HUES48 (cell line): ENCODE measurements at regions not wholly inside any gene's neighbourhood (a gene's known extent, or its start where the extent isn't known, plus 50 kb on each side); places are given as distances from the start of the nearest gene placed in this dataset.

Source experiments
- H3K27ac ChIP-seq: one replicate; pipeline ENCODE4 v1.7.0; 2013; ENCODE audit warnings: low read depth, low read length, inconsistent platforms
- H3K27me3 ChIP-seq: 2 replicates; pipeline ENCODE4 v1.6.1; 2013; ENCODE audit warnings: mild to moderate bottlenecking, low read length; ENCODE audit not compliant: control insufficient read depth, insufficient read depth
- H3K36me3 ChIP-seq: 2 replicates; pipeline ENCODE4 v1.6.1; 2013; ENCODE audit warnings: low read length; ENCODE audit not compliant: control insufficient read depth, insufficient read depth
- H3K4me1 ChIP-seq: 2 replicates; pipeline ENCODE4 v1.6.1; 2013; ENCODE audit warnings: mild to moderate bottlenecking, low read length; ENCODE audit not compliant: control insufficient read depth, insufficient read depth
- H3K4me3 ChIP-seq: 2 replicates; pipeline ENCODE4 v1.5.1; 2013; ENCODE audit warnings: mild to moderate bottlenecking, low read depth, low read length
- H3K9ac ChIP-seq: 2 replicates; pipeline ENCODE4 v1.6.1; 2013; ENCODE audit warnings: mild to moderate bottlenecking, low read depth, low read length, moderate library complexity
- H3K9me3 ChIP-seq: 2 replicates; pipeline ENCODE4 v1.6.1; 2013; ENCODE audit warnings: low read length; ENCODE audit not compliant: control insufficient read depth, insufficient read depth

DNA sequence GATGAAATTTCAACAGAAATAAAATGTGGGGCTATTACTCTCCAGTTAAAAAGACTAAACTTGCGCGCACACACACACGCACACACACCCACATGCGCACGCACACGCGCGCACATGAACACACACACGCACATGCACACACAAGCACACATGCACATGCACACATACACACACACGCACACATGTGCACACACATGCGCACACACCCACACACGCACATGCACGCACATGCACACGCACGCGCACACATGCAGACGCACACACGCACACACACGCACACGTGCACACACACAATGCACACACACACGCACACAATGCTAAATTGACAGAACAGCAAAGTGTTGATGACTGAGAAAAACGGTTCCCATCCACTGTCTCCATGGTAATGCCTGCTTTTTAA lies 754.1 kb downstream of the CBLN4 start:
- no peak overlapping the region for H3K4me3 ChIP-seq
- H3K27ac ChIP-seq = no peak overlapping the region
- no peaks in the 10 kb centered on the region for H3K4me1 ChIP-seq
- no peak overlapping the region for H3K9ac ChIP-seq
- H3K36me3 ChIP-seq = no peaks in the 10 kb centered on the region
- H3K9me3 ChIP-seq = no peaks in the 10 kb centered on the region
- H3K27me3 ChIP-seq = peaks cover 10% of the 10 kb centered on the region; the same call in 1 of the 2 replicates

DNA sequence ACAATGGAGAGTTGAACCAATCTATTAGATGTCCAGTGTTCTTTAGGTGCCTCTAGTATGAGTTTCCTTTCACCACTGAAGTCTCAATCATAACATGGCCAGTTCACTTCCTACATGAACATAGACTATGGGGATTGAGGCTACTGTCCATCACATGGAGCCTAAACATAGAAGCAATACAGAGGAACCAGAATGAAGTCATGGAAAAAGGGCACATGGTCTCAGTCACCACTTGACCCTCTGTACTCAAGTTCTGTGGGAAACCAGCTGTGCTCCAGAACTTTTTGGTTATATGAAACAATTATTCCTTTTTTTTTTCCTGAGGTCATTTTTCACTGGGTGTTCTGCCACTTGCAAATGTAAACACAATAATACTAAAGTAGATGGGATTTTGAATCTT lies 762.5 kb downstream of the CBLN4 start:
- H3K27me3 ChIP-seq = no peaks in the 10 kb centered on the region
- H3K27ac ChIP-seq = no peak overlapping the region
- H3K9ac ChIP-seq = no peak overlapping the region
- no peaks in the 10 kb centered on the region for H3K36me3 ChIP-seq
- H3K9me3 ChIP-seq = no peaks in the 10 kb centered on the region
- no peak overlapping the region for H3K4me3 ChIP-seq
- no peaks in the 10 kb centered on the region for H3K4me1 ChIP-seq

DNA sequence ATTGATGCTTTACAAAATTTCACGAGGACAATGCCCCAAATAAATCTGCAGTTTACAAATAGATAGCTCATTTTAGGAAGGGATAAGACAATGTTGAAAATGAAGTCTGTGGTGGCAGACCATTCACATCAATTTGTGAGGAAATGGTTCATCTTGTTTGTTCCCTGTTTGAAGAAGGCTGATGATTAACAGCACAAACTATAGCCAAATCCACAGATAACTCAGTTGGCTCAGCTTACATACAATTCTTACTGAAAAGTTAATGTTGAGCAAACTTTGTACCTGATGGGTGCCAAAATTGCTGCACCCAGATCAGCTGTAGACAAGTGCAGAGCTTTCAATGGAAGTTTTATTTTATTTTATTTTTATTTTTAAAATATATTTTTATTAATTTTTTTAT lies 763.9 kb downstream of the DOK5 start:
- Histone ChIP-seq H3K36me3 (no peaks in the 10 kb centered on the region), H3K9me3 (peaks cover 8% of the 10 kb centered on the region), H3K4me3 (no peak overlapping the region), H3K9ac (no peak overlapping the region), H3K27ac (no peak overlapping the region), H3K4me1 (no peaks in the 10 kb centered on the region), H3K27me3 (no peaks in the 10 kb centered on the region)

DNA sequence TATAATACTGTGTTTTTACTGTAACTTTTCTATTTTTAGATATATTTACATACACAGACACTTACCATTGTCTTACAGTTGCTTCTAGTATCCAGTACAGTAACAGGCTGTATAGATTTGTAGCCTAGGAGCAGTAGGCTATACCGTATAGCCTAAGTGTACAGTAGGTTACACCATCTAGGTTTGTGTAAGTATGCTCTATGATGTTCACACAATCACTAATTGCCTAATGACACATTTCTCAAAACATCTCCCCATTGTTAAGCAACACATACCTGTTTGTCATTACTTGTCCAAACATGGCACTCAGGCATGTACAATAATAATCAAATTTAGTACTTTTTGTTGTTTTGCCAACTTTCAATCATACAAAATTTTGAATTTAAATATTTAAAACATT lies 757.3 kb downstream of the DOK5 start:
- Histone ChIP-seq H3K4me3 (no peak overlapping the region), H3K27ac (no peak overlapping the region), H3K4me1 (no peaks in the 10 kb centered on the region), H3K9ac (no peak overlapping the region), H3K27me3 (no peaks in the 10 kb centered on the region), H3K36me3 (no peaks in the 10 kb centered on the region), H3K9me3 (peaks cover 13% of the 10 kb centered on the region)

DNA sequence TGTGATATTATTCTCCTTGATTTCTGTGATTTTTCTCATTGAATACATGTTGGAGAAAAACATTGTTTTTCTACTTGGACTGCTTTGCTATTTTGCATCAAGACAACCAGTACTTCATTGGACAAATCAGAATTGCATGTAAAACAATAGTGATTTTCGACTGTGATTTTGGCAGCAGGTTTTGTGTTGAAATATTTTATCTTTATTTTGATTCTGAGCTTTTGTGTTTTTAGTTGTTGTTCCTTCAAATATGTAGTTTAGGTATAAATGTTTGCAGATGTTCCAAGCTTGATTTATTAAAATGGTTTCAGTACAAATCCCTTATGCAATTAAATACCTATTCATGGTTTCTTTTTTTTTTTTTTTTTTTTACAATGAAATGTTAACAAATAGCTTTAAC lies 754.1 kb downstream of the DOK5 start:
- no peak overlapping the region for H3K4me3 ChIP-seq
- no peak overlapping the region for H3K27ac ChIP-seq
- no peaks in the 10 kb centered on the region for H3K36me3 ChIP-seq
- H3K9ac ChIP-seq = no peak overlapping the region
- H3K4me1 ChIP-seq = no peaks in the 10 kb centered on the region
- H3K27me3 ChIP-seq = no peaks in the 10 kb centered on the region
- H3K9me3 ChIP-seq = peaks cover 19% of the 10 kb centered on the region; the same call in 1 of the 2 replicates

DNA sequence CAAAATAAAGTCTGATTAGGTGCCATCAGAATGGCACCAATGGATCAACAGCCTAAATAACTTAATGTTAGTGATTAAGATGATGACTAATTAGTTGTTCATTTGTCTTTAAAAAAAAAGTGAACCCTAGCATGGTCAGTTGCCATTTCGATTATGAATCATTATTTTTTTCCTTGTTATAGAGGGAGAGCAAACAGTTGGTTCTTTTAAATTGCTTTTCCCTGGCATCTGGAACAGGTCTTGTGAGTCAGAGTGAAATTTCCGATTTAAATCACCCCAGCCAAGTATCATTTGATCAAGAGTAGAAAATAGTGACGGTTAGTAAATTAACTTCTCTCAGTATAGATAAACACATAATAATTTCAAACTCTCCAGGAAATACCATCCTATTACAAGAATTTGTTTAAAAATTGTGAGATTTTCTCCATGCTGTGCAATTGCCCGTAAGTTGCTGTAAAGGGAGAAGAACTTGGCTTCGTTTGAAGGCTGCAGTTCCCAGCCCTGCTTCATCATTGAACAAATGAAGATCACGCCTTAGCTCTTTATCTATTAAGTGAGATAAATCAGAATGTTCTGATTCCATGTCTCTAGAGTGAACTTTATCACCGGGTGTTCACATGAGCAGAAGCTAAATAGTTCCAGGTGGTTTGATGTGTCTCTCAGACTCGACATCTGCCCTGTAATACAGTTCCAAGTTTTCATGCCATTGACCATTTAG lies 741.3 kb downstream of the DOK5 start:
- H3K27me3 ChIP-seq = no peaks in the 10 kb centered on the region
- peaks cover 7% of the 10 kb centered on the region; the same call in 1 of the 2 replicates for H3K9me3 ChIP-seq
- H3K27ac ChIP-seq = no peak overlapping the region
- no peak overlapping the region for H3K9ac ChIP-seq
- no peaks in the 10 kb centered on the region for H3K4me1 ChIP-seq
- no peaks in the 10 kb centered on the region for H3K36me3 ChIP-seq
- H3K4me3 ChIP-seq = no peak overlapping the region

DNA sequence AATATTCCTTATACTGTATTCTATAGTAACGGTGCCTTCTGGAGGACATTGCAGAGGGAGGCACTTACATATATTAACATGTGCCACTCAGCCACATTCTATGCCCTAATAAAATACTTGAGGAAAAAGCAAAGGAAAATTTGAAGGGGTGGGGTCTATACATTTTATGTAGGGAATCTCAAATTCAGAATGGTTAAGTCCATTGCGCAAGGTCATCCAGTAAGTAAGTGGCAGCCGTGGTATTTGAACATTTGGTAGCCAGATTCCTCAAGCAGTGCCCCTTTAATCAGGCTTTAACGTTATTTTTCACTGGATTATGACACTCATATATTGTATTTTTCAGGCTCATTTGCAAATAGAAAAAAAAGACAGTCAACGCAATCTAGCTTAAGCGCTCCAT lies 738.3 kb downstream of the DOK5 start:
- H3K27ac ChIP-seq = no peak overlapping the region
- no peak overlapping the region for H3K9ac ChIP-seq
- no peak overlapping the region for H3K4me3 ChIP-seq
- no peaks in the 10 kb centered on the region; the same call in 1 of the 2 replicates for H3K9me3 ChIP-seq
- no peaks in the 10 kb centered on the region for H3K36me3 ChIP-seq
- H3K27me3 ChIP-seq = no peaks in the 10 kb centered on the region
- H3K4me1 ChIP-seq = no peaks in the 10 kb centered on the region

DNA sequence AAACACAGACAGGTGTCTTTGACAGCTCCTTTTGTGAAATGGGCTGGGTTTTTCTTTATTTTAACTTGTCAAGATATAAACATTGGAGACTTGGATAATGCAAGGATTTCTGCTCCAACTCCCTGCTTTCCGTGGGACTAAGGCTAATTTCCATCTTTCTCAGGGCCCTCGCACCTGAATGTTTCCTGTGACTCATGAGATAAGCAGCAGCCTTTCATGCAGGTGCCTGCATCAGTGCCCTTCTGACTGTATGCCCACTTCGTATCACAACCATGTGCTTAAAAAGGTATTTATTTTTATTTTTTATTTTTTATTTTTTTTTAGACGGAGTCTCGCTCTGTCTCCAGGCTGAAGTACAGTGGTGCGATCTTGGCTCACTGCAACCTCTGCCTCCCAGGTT lies 736.1 kb downstream of the DOK5 start:
- Histone ChIP-seq H3K4me1 (no peaks in the 10 kb centered on the region), H3K4me3 (no peak overlapping the region), H3K27ac (no peak overlapping the region), H3K36me3 (no peaks in the 10 kb centered on the region), H3K9ac (no peak overlapping the region), H3K9me3 (no peaks in the 10 kb centered on the region), H3K27me3 (no peaks in the 10 kb centered on the region)

DNA sequence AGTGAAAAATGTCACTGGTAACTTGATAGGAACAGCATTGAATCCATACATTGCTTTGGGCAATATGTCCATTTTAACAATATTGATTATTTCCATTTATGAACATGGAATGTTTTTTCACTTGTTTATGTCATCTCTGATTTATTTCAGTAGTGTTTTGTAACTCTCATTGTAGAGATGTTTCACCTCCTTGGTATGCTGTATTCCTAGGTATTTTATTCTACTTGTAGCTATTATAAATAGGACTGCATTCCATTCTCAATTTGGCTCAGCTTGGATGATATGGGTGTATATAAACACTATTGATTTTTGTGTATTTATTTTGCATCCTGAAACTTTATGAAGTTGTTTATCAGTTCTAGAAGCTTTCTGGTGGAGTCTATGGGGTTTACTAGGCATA lies 730.3 kb downstream of the DOK5 start:
- H3K27me3 ChIP-seq = no peaks in the 10 kb centered on the region
- H3K4me1 ChIP-seq = no peaks in the 10 kb centered on the region
- H3K9me3 ChIP-seq = no peaks in the 10 kb centered on the region
- no peak overlapping the region for H3K9ac ChIP-seq
- H3K27ac ChIP-seq = no peak overlapping the region
- H3K4me3 ChIP-seq = no peak overlapping the region
- H3K36me3 ChIP-seq = no peaks in the 10 kb centered on the region

DNA sequence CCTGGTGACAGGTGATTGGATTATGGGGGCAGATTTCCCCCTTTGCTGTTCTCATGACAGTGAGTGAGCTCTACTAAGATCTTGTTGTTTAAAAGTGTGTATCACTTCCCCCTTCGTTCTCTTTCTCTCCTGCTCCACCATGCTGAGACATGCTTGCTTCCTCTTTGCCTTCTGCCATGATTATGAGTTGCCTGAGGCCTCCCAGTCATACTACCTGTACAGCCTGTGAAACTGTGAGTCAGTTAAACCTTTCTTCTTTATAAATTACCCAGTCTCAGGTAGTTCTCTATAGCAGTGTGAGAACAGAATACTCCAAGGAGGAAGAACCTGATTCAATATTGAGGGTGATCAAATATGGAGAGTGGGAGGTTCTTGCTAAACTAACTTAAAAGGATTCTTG lies 724.9 kb downstream of the DOK5 start:
- Histone ChIP-seq H3K27ac (no peak overlapping the region), H3K4me3 (no peak overlapping the region), H3K9me3 (no peaks in the 10 kb centered on the region; the same call in 1 of the 2 replicates), H3K36me3 (no peaks in the 10 kb centered on the region), H3K27me3 (no peaks in the 10 kb centered on the region), H3K9ac (no peak overlapping the region), H3K4me1 (no peaks in the 10 kb centered on the region)

DNA sequence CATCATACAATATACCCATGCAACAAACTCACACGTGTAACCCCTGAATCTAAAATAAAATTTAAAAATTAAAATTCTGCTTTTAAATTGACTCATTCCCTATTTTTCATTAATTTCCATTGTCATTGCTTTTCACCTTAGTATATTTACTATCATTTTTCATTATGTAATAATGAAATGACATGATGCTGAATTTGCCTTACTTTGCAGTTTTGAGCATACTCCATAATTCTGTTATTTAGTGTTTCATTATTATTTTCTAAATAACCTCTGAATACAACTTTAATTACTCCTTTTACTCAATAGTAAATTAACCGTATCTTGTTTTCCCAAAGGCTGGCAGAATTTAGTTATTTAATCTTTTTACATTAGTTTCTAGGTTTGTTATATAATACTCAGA lies 719.6 kb downstream of the DOK5 start:
- Histone ChIP-seq H3K9me3 (no peaks in the 10 kb centered on the region; the same call in 1 of the 2 replicates), H3K4me1 (no peaks in the 10 kb centered on the region), H3K27me3 (no peaks in the 10 kb centered on the region)

More for the DNA sequence above, 719.6 kb downstream of the DOK5 start:
- no peak overlapping the region for H3K9ac ChIP-seq
- H3K4me3 ChIP-seq = no peak overlapping the region
- H3K27ac ChIP-seq = no peak overlapping the region
- no peaks in the 10 kb centered on the region for H3K36me3 ChIP-seq
